ENCODE measurements at regions not wholly inside any gene's neighbourhood (a gene's known extent, or its start where the extent isn't known, plus 50 kb on each side); places are given as distances from the start of the nearest gene placed in this dataset.
"Not testable (repeated sequence)": the region's sequence is repeated elsewhere in the genome, so short reads cannot be mapped to it uniquely, and the experiment has no call there.

DNA sequence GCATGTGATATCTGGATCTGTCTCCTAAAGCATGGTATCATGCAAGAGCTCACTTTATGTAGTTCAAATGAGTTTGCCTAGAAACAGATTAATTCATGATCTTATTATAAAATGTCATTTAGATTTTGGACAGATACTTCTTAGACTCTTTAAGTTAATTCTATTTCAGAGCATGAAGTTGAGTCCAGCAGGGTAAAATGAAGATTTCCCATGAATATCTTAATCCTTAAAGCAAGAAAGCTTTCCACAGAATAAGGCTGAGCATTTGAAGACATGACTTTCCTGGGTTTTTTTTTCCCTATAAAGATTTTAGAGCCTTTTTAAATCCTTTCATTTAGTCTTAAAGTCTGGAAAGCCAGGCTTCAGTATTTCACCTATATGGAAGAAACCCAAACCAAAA, 556.0 kb upstream of the GJE1 start:
- no peak for DNase-seq (ENCODE audit: low read depth)

DNA sequence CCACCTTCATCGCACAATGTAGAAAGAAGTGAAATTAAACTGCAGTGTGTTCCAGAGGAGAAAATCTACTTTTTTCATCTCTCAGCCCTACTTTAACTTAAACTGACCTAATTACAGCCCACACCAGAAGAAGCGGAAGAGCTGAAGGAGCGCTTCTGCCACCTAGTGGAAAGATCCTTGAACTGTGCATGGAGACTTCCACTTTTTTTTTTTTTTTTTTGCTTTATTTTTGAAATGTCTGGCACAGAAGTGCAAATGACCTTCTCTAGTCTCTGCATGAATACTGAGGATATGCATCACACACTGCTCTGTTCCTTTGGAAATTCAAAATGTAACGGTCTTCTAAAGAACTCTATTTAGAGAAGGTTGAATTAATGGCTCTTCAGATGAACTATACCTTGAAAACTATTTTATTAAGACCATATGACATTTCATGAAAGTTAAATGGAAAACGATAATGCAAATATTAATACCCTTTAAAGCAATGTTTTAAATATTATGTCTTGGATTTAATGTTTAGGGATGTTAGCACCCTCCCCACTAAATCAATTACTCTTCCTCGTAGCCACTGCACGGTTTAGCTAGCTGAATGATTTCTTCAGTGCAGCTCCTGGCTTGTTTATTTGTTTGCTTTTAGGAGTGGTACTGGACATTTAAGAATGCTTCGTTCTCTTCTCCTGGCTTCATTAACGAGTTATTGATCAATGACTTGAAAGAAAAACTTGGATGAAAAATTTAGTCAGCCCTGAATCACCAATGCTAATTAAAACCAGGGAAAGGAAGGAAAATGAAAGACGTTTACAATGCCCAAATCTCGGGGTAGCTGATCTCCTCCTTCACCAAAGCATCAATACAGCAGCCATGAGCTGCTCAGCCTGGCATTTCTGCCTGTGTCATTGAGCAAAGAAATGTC, 569.6 kb upstream of the GJE1 start:
- DNase-seq (ENCODE audit: low read depth), result peak; percentile 61

DNA sequence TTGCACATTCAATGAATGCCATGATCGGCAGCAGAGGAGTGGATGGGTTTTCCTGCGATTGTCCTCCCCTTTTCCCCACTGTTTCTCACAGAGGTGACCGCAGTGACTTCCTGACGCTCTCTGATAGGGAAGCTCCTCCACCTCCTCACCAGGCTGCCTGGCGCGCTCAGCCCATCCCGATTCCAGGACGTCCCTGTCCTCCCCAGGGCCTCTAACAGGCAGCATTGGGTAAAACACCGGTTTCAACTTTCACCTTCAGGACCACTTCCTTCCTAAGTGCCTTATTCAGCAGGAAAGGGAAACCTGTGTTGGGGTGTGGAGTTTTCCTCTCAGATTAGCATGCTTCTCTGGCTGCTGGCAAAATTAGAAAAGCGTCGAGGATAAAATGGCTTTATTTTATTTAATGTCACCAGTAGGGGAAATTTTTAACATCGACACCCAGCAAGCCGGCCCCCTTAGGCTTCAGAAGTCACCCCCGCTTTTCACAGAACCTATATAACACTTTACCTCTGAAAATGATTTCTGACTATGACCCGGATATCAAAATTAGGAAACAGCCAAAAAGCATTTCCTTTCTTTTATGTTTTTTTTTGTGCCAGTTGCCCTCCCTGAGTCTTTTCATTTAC, 570.4 kb upstream of the GJE1 start:
- peak; percentile 49 for DNase-seq (ENCODE audit: low read depth)

DNA sequence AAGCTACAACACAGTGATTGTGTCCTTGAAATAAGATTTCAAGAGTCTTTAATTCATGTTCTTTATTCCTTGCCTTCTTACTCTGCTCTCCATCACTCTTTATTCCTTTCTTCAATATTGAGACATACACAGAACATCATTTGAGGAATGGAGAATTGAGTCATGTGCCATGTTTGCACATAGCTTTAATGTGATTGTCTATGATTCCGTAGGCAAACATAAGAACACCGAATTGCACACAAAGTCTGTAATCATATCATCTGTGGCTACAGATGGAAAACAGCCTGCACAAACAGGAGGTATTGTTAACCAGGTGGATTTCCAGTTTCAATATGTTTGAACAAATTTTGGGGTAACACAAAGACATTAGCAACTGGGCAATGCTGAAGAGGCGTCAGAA, 571.6 kb upstream of the GJE1 start:
- no peak for DNase-seq (ENCODE audit: low read depth)

DNA sequence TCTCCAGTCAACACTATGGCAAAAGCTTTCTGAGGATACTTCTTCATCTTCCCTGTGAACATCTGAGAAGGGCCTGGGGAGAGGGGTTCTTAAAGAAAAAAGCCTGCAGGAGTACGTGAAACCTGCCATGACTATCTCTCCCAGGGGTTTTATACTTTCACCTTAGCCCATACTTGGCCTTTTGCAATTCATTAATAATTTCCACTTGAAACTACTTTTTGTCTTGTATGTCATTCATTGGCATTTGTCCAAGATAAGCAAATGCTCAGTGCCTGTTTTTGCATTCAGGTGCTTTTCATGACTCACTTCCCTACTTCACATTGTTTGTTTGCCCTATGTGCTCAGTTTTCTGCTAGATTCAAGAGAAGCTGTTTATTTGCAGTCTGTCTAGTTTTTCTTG, 580.3 kb upstream of the GJE1 start:
- no peak for DNase-seq (ENCODE audit: low read depth)

DNA sequence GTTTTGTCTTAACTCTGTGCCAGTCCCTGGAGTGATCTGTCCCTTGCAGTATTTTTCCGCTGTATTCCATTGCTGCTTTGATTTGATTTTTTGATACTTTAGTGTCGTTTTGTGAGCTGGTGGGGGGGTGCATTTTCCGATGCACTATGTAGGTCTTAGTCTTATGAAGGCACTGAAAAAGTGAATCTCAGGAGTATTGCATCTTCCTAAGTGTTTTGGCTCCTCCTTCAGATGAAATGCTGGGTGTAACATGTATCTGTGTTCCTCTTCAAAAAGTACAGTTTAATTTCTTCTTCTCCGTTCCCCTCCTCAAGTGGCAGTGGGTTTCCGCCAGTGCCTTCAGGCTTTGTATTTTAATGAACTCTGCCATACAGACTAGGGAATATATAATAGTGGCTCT, 580.7 kb upstream of the GJE1 start:
- no peak for DNase-seq (ENCODE audit: low read depth)

DNA sequence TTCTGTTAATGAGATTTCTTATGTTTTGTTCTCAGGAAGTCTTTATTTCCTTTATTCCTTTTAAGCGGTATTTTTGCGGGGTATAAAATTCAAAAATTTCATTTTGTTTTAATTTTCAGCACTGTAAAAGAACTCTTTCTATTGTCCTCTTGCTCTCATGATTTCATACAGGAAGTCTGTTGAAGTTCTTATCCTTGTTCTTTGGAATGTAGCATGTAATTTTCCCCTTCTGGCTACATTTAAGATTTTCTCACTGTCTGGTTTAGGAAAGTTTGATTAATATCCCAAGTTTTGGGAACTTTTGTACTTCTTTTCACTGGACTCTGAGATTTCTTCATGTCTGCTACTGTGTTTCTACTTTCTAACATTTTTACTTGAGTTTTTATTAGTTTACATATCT, 581.4 kb upstream of the GJE1 start:
- DNase-seq (ENCODE audit: low read depth), result no peak

DNA sequence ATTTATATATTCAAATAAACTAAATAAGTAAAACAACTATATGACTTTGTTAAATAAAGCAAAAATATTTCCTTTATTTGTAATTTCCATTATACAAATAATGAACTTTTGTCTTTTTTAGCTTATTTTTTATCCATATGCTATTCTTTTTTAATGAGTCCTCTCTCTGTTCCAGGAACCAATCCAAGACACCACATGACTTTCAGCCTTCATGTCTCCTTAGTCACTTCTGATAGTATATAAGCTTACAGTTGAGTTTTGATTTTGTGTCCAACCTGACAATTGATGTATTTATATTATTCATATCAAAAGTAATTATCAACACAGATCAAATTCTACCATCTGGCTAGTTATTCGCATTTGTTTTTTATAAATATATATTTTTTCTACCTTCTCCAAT, 582.3 kb upstream of the GJE1 start:
- DNase-seq (ENCODE audit: low read depth), result no peak

DNA sequence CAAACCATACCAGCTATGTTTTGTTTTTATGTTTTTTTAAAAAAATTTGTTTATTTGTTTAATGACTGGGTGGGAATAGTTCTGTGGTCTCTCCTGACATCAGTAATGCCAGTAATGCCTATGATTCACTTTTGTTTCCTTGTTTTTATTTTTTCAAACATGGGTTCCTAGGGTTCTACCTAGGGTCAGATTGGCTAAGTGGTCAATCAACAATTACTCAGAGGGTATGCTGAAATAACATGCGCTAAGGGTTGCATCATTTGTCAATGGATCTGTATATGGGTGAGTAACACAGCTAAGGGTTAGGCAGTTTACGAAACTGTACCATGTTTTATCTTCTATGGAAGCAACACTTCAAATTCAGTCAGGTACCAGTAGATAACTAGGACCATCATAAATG, 583.8 kb upstream of the GJE1 start:
- DNase-seq (ENCODE audit: low read depth), result no peak

DNA sequence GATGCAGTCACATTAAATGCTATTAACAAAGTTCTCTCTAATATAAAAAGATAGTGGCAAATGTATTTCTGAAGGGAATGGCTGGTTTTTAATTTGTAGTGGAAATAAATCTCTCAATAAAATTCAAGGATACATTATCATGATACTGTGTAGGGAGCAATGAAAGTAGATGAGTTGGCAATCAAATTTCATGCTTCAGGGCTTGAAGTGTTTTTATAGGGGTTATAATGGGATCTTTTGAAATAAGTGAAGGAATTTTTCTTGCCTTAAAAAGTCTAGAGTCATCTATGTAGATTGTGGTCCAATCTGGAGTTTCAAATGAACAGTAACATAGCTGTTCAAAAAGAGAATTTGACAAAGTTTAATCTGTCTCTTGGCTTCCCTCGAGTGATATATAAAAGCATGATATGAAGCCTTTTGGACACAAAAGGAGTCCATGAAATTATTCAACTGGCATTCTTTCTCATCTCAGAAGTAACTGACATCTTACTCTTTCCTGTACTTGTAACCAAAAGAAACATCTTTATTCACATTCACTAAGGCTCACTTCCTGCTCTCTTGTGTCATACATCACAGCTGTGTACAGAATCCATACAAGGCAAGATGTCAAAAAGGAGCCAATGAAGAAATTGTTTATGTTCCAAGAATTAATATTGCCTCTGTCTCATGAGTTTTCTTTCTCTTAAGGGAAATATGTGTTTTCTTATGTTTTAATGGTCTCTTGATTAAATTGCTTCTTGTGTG, 591.0 kb upstream of the GJE1 start:
- DNase-seq (ENCODE audit: low read depth), result no peak

DNA sequence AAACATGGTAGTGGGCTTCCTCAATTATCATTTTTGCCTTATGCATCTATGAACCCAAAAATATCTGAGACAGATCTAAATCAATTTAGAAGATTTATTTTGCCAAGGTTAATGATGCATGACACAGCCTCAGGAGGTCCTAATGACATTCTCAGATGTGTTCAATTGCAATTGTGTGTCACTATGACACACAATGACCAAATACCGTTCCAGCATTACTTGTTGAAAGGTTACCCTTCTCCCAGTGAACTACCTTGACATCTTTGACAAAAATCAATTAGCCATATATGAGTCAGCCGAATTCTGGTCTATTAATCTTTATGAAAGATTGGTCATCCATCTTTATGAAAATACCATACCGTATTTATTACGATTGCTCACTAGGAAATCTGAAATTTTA, 592.5 kb upstream of the GJE1 start:
- DNase-seq (ENCODE audit: low read depth), result no peak

DNA sequence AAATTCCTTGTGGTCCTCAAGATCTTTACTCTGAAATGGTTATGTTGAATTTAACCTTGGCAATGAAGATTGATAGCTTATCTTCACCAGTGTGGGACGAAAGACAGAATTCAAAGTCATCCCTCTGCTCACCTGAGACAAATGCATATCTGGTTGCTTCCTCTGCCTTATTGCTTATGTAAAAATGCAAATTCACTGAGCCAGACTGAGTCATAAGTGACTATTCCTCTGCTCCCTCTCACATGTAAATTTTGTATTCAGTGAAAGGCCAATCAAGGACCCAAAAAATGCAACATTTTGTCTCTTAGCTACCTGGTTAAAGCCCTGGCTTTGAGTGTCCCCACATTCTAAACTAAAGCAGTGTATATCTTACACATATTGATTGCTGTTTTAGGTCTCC, 593.1 kb upstream of the GJE1 start:
- no peak for DNase-seq (ENCODE audit: low read depth)

DNA sequence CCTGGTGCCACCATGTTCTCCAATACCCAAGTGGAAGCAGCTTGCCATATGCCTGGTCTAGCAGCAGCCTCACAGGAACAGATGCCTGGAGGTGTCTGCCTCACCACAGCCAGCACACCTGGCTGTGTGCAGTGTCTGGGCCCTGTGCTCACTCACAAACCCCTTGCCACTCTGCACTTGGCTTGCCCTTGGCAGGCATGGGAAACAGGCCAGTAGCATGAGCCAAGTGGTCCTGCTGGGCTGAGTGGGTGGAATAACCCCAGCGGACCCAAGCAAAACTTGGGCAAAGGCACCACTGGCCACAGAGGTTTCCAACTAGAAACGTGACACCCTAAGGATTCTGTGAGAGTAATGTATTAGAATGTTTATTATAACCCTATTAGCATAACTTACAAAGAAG, 600.5 kb upstream of the GJE1 start:
- no peak for DNase-seq (ENCODE audit: low read depth)

DNA sequence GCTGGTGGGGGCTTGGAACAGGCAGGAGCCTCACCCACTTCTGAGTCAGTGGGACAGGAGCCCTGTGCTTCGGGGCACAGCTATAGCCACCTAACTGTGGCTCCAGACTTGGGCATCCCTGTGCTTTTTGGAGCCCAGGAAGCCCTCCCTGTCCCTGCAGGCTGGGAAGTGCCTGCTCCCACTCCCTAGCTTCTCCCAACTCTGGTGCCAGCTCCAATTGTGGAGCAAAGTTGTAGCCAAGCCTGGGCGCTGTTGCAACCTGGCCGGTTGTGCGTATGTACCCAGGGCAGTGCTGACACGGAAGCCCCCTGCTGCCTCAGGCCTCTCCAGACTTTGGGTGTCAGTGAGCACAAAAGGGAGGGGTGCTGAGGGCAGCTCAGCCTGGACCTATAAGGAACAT, 601.7 kb upstream of the GJE1 start:
- no peak for DNase-seq (ENCODE audit: low read depth)

DNA sequence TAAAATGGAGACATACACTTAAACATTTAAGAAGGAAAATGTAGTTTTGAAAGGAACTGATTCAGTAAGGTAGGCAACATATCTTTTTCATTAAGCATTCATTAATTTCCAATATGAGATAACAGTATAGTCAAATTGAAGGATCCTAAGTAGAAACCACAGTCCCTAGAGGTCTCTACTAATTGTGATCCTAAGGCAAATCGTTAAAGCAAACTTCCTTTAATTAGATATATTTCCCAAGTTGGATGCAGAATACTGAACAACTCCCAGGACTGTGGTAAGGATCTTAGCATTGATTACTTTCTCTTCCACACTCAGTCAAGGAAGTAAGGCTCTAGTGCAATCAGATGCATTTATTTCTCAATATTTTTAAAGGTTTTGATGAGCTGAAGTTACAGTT, 604.1 kb upstream of the GJE1 start:
- DNase-seq (ENCODE audit: low read depth), result no peak

DNA sequence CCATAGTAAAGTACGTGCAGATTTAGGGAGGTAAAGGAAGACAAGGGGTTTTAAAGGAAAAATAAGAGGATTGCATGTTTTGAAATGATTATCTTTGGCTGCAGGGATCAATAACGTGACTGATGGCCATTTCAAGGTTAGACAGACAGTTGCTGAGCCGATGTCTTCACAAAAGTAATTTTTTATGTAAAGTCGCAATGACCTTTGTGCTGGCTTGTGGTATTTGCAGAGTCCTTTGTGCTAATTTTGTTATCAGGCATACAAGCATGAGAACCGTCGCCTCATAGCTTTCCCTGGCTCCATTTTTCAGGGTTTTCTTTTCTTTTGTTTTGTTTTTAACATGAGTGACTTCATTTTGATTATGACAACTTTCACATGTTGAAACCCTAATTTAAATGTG, 605.7 kb upstream of the GJE1 start:
- no peak for DNase-seq (ENCODE audit: low read depth)

DNA sequence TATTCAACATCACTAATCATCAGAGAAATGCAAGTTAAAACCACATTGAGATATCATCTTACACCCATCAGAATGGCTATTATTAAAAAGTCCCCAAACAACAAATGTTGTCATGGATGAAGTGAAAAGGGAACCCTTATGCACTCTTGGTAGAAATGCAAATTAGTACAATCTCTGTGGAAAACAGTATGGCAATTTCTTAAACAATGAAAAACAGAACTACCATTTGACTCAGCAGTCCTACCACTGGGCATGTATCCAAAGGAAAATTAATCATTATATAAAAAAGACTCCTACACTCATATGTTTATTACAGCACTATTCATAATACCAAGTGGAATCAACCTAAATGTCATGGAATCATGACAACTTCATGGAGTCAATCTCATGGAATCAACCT, 611.3 kb upstream of the GJE1 start:
- no peak for DNase-seq (ENCODE audit: low read depth)

DNA sequence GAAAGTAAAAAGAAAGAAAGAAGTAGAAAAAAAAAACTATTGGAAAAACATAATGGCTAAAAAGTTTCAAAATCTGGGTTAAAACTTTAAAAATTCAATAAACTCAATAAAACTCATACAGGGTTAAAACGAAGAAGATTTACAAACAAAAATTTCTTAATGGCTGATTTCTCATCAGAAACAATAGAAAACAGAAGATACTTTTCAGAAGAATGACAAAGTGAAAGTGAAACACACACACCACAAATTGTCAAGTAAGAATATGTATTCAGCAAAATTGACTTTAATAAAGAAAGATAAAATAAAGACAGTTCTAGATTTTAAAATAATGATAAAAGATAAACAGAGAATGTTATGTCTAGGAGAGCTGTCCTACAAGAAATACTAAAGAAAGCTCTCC, 618.9 kb upstream of the GJE1 start:
- no peak for DNase-seq (ENCODE audit: low read depth)

DNA sequence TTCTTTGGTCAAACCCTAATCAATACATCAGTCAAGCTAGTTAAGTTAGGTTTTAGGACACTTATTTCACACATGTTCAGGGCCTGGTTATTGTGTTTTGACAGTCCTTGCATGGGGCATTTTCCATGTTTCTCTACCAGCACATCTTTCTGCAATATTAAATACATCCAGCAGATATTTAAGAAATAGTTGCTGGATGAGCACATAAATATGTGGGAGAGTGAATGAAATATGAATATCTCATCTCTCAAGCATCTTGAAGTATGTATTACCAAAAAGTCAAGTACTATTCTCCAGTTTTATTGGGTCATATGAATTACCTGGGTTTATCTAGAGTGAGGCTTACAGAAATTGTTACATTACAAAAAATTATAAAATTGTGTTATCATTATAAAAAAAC, 621.9 kb upstream of the GJE1 start:
- no peak for DNase-seq (ENCODE audit: low read depth)

DNA sequence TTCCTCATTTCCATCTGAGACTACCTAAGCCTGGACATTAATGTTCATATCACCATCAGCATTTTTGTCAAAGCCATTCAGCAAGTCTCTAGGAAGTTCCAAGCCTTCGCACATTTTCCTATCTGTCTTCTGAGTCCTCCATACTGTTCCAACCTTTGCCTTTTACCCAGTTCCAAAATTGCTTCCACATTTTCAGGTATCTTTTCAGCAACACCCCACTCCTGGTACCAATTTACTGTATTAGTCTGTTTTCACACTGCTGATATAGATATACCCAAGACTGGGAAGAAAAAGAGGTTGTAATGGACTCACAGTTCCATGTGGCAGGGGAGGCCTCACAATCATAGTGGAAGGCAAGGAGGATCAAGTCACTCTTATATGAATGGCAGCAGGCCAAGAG, 626.7 kb upstream of the GJE1 start:
- not testable (repeated sequence) for DNase-seq (ENCODE audit: low read depth)

DNA sequence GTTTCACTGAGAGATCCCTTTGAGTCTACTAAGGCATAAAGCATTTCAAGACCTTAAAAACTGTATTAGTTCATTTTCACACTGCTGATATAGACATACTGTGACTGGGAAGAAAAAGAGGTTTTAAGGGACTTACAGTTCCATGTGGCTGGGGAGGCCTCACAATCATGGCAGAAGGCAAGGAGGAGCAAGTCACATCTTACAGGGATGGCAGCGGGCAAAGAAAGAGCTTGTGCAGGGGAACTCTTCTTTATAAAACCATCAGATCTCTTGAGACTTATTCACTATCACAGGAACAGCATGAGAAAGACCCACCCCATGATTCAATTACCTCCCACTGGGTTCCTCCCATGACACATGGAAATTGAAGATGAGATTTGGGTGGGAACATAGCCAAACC, 628.4 kb upstream of the GJE1 start:
- not testable (repeated sequence) for DNase-seq (ENCODE audit: low read depth)

DNA sequence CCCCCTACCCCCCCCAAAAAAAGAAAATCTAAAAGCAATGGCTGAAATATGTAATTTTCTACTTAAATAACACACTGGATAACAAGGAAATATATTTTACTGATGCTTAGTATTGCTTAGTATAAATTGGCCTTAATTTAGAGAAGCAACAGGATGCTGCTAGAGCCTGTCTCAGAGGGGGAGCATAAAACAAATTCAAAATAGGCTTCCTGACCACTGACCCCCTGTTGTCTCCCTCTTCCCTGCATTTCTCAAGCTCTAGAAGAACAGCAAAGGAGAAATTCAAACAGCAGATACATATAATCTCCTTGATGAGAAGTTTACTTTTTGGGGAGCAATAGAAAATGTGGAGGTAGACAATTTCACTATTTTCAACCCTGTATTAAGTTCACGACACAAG, 631.1 kb upstream of the GJE1 start:
- DNase-seq (ENCODE audit: low read depth), result no peak

DNA sequence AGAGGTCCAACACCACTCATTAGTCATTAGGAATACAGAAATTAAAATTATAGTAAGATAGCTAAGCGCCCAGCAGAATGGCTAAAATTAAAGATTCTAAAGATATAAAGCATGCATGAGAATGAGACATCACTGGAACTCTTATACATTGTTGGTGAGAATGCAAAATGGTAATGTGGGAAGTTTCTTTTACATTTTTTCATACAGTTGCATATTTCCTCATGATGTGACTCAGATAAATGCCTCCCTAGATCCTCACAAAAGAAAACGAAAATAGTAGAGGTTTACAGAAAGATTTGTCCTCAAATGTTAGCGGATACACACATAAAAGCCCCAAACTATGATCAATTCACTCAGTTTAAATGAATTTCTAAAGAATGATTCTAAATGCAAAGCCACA, 633.7 kb upstream of the GJE1 start:
- DNase-seq (ENCODE audit: low read depth), result no peak
